ENCODE measurements at regions not wholly inside any gene's neighbourhood (a gene's known extent, or its start where the extent isn't known, plus 50 kb on each side); places are given as distances from the start of the nearest gene placed in this dataset.
"Not testable (repeated sequence)": the region's sequence is repeated elsewhere in the genome, so short reads cannot be mapped to it uniquely, and the experiment has no call there.

- Histone ChIP-seq H3K27me3 (no peaks in the 10 kb centered on the region), H3K27ac (no peak overlapping the region), H3K9me3 (peaks cover 0 to 19% (median 0%) of the 10 kb centered on the region in 11 donors), H3K36me3 (no peaks in the 10 kb centered on the region), H3K4me3 (no peak overlapping the region), H3K4me1 (peaks cover 0 to 4% (median 0%) of the 10 kb centered on the region in 9 donors)
- TF ChIP-seq CTCF (IDR thresholded peaks at IDR 0.05), result no peak
- ATAC-seq (no peak), DNase-seq (no peak)
- intact Hi-C loops (cut with DNase I), result no loop called here
- 48 to 49% methylated on average over 5 of the region's 5 CpGs for WGBS, 2 donors
Measured at GRCh38 chr2:190755772-190756415, 107.0 kb downstream of the NAB1 start.

GRCh38 chr2:190759749-190760213, 110.9 kb downstream of the NAB1 start:
- Histone ChIP-seq H3K9me3 (no peaks in the 10 kb centered on the region), H3K4me3 (no peak overlapping the region), H3K27ac (no peak overlapping the region), H3K4me1 (peaks cover 0 to 4% (median 0%) of the 10 kb centered on the region in 9 donors), H3K36me3 (no peaks in the 10 kb centered on the region), H3K27me3 (no peaks in the 10 kb centered on the region)
- WGBS, 2 donors, result 92 to 93% methylated on average over 8 of the region's 8 CpGs
- intact Hi-C loops (cut with DNase I), result no loop called here
- TF ChIP-seq CTCF (IDR thresholded peaks at IDR 0.05), result no peak
- no peak for DNase-seq
- ATAC-seq, result no peak

GRCh38 chr2:190760353-190761150, 111.7 kb downstream of the NAB1 start:
- WGBS, 2 donors, result 69 to 71% methylated on average over 23 to 30 of the region's 30 CpGs
- intact Hi-C loops (cut with DNase I); DNase-seq; ATAC-seq; H3K9me3 ChIP-seq; H3K27ac ChIP-seq; H3K27me3 ChIP-seq; H3K36me3 ChIP-seq; H3K4me1 ChIP-seq: not testable (repeated sequence)
- H3K4me3 ChIP-seq, result peak overlapping the region in 8 of 10 donors; percentile 19 to 46 (median 36)

GRCh38 chr2:190761216-190761615, 112.3 kb downstream of the NAB1 start:
- H3K36me3 ChIP-seq; intact Hi-C loops (cut with DNase I); ATAC-seq; H3K27ac ChIP-seq; H3K27me3 ChIP-seq; DNase-seq; H3K4me1 ChIP-seq; H3K9me3 ChIP-seq: not testable (repeated sequence)
- WGBS, 2 donors, result 23 to 26% methylated on average over 6 to 23 of the region's 28 CpGs
- H3K4me3 ChIP-seq, result peak overlapping the region in 8 of 10 donors; percentile 19 to 46 (median 36)

GRCh38 chr2:190762566-190762965, 113.7 kb downstream of the NAB1 start:
- intact Hi-C loops (cut with DNase I), result no loop called here

More at GRCh38 chr2:190762566-190762965, 113.7 kb downstream of the NAB1 start:
- TF ChIP-seq CTCF (IDR thresholded peaks at IDR 0.05), result no peak
- Histone ChIP-seq H3K27me3 (no peaks in the 10 kb centered on the region), H3K4me3 (no peak overlapping the region), H3K4me1 (peaks cover 0 to 4% (median 0%) of the 10 kb centered on the region in 9 donors), H3K9me3 (no peaks in the 10 kb centered on the region), H3K27ac (no peak overlapping the region), H3K36me3 (no peaks in the 10 kb centered on the region)
- no peak for DNase-seq
- 80 to 93% methylated on average over 1 of the region's 1 CpG for WGBS, 2 donors
- ATAC-seq, result no peak
